MM.1S (cell line): ENCODE measurements at regions not wholly inside any gene's neighbourhood (a gene's known extent, or its start where the extent isn't known, plus 50 kb on each side); places are given as distances from the start of the nearest gene placed in this dataset.

ENCODE experiments used
- DNase-seq: peaks from one replicate; pipeline ENCODE4 v3.0.0-alpha.2; 2015
- H2AFZ ChIP-seq: fragments of 300-600 bp; sonication (generic); 2 replicates; pipeline ENCODE4 v1.6.0; 2016; ENCODE audit warnings: antibody characterized with exemption, low read length
- H3F3A ChIP-seq: fragments of 300-600 bp; sonication (generic); 2 replicates; pipeline ENCODE4 v1.6.1; 2016; ENCODE audit warnings: mild to moderate bottlenecking, antibody characterized with exemption, low read length, moderate library complexity, mixed read lengths; ENCODE audit not compliant: insufficient read depth
- H3K27ac ChIP-seq: fragments of 300-600 bp; sonication (generic); 2 replicates; pipeline ENCODE4 v1.5.1; 2016; ENCODE audit warnings: mild to moderate bottlenecking, low read length
- H3K27me3 ChIP-seq: fragments of 300-600 bp; sonication (generic); replicated peaks from 2 replicates; pipeline ENCODE4 v1.6.0; 2016; ENCODE audit warnings: low read length; ENCODE audit not compliant: insufficient read depth
- H3K36me3 ChIP-seq: fragments of 300-600 bp; sonication (generic); replicated peaks from 2 replicates; pipeline ENCODE4 v1.6.1; 2016; ENCODE audit warnings: mild to moderate bottlenecking, low read length, mixed read lengths; ENCODE audit not compliant: insufficient read depth
- H3K4me1 ChIP-seq: fragments of 300-600 bp; sonication (generic); 2 replicates; pipeline ENCODE4 v1.6.1; 2016; ENCODE audit warnings: low read length, mixed read lengths
- H3K4me2 ChIP-seq: fragments of 300-600 bp; sonication (generic); 2 replicates; pipeline ENCODE4 v1.6.0; 2016; ENCODE audit warnings: low read depth, low read length
- H3K4me3 ChIP-seq: fragments of 300-600 bp; sonication (generic); 2 replicates; pipeline ENCODE4 v1.5.1; 2016; ENCODE audit warnings: low read length, mixed read lengths
- H3K79me2 ChIP-seq: fragments of 300-600 bp; sonication (generic); 2 replicates; pipeline ENCODE4 v1.6.1; 2016; ENCODE audit warnings: mixed run types, low read length, mixed read lengths
- H3K9ac ChIP-seq: fragments of 300-600 bp; sonication (generic); 2 replicates; pipeline ENCODE4 v1.6.1; 2016; ENCODE audit warnings: low read length, mixed read lengths
- H3K9me2 ChIP-seq: fragments of 300-600 bp; sonication (generic); replicated peaks from 2 replicates; pipeline ENCODE4 v1.6.1; 2016; ENCODE audit warnings: mild to moderate bottlenecking, low read length, mixed read lengths; ENCODE audit not compliant: insufficient read depth
- H3K9me3 ChIP-seq: fragments of 300-600 bp; sonication (generic); replicated peaks from 2 replicates; pipeline ENCODE4 v1.6.1; 2016; ENCODE audit warnings: mild to moderate bottlenecking, low read length, mixed read lengths; ENCODE audit not compliant: insufficient read depth
- H4K20me1 ChIP-seq: fragments of 300-600 bp; sonication (generic); 2 replicates; pipeline ENCODE4 v1.6.1; 2016; ENCODE audit warnings: mild to moderate bottlenecking, low read length, moderate library complexity, mixed read lengths; ENCODE audit not compliant: insufficient read depth
- CTCF ChIP-seq: fragments of 300-600 bp; sonication (generic); IDR thresholded peaks from 2 replicates; pipeline ENCODE4 v1.5.1; 2016; ENCODE audit warnings: antibody characterized with exemption, low read length, mixed read lengths
- EZH2 ChIP-seq: fragments of 300-600 bp; sonication (generic); optimal IDR thresholded peaks from 2 replicates; pipeline ENCODE3; 2017; ENCODE audit warnings: low read depth, mild to moderate bottlenecking, antibody characterized with exemption, low read length, mixed read lengths
- EZH2phosphoT487 ChIP-seq: fragments of 300-600 bp; sonication (generic); IDR thresholded peaks from 2 replicates; pipeline ENCODE4 v1.6.1; 2018; ENCODE audit warnings: antibody characterized with exemption, low read length

GRCh38 chr6:37105148-37106050, 64.6 kb upstream of the PIM1 start:
- Histone ChIP-seq H3K27ac (peak overlapping the region; percentile 100), H3K4me3 (no peak overlapping the region), H3K36me3 (no peaks in the 10 kb centered on the region), H3K9me2 (no peaks in the 10 kb centered on the region), H3K79me2 (no peaks in the 10 kb centered on the region), H3K4me1 (peaks cover 42% of the 10 kb centered on the region), H3K27me3 (no peaks in the 10 kb centered on the region), H3K4me2 (peak overlapping the region; percentile 30), H2AFZ (no peak overlapping the region), H3K9ac (peak overlapping the region; percentile 4; the same call in 1 of the 2 replicates), H4K20me1 (no peaks in the 10 kb centered on the region), H3K9me3 (no peaks in the 10 kb centered on the region), H3F3A (peaks cover 47% of the 10 kb centered on the region)
- peak; percentile 85 for DNase-seq
- TF ChIP-seq EZH2phosphoT487, result no peak
- no peak for TF ChIP-seq EZH2
- no peak for TF ChIP-seq CTCF

- no peaks in the 10 kb centered on the region for H4K20me1 ChIP-seq
- H3K4me3 ChIP-seq, result no peak overlapping the region
- no peak overlapping the region; the same call in 1 of the 2 replicates for H3K9ac ChIP-seq
- TF ChIP-seq EZH2, result no peak
- no peak for TF ChIP-seq CTCF
- no peak for TF ChIP-seq EZH2phosphoT487
- no peaks in the 10 kb centered on the region for H3K36me3 ChIP-seq
- DNase-seq, result peak; percentile 28
- no peaks in the 10 kb centered on the region for H3K9me2 ChIP-seq
- no peaks in the 10 kb centered on the region for H3K79me2 ChIP-seq
- peaks cover 46% of the 10 kb centered on the region for H3F3A ChIP-seq
- peak overlapping the region; percentile 100; the same call in 1 of the 2 replicates for H3K27ac ChIP-seq
- no peaks in the 10 kb centered on the region for H3K9me3 ChIP-seq
- H3K27me3 ChIP-seq, result no peaks in the 10 kb centered on the region
- peaks cover 42% of the 10 kb centered on the region for H3K4me1 ChIP-seq
- no peak overlapping the region; the same call in 1 of the 2 replicates for H3K4me2 ChIP-seq
- no peak overlapping the region for H2AFZ ChIP-seq
These were observed 63.9 kb upstream of the PIM1 start for GRCh38 chr6:37106051-37106363.

- no peak for DNase-seq
- no peak overlapping the region for H3K4me3 ChIP-seq
- no peaks in the 10 kb centered on the region for H4K20me1 ChIP-seq
- no peak overlapping the region for H2AFZ ChIP-seq
- no peak overlapping the region for H3K9ac ChIP-seq
- H3F3A ChIP-seq, result peaks cover 42% of the 10 kb centered on the region
- no peaks in the 10 kb centered on the region for H3K79me2 ChIP-seq
- H3K9me2 ChIP-seq, result no peaks in the 10 kb centered on the region
- H3K36me3 ChIP-seq, result no peaks in the 10 kb centered on the region
- no peak overlapping the region for H3K4me2 ChIP-seq
- H3K9me3 ChIP-seq, result no peaks in the 10 kb centered on the region
- peaks cover 38% of the 10 kb centered on the region for H3K4me1 ChIP-seq
- no peak overlapping the region for H3K27ac ChIP-seq
- no peak for TF ChIP-seq EZH2phosphoT487
- TF ChIP-seq CTCF, result no peak
- TF ChIP-seq EZH2, result no peak
- no peaks in the 10 kb centered on the region for H3K27me3 ChIP-seq
These were observed 63.4 kb upstream of the PIM1 start for GRCh38 chr6:37106554-37106953.
